ENCODE measurements at regions not wholly inside any gene's neighbourhood (a gene's known extent, or its start where the extent isn't known, plus 50 kb on each side); places are given as distances from the start of the nearest gene placed in this dataset.

DNA sequence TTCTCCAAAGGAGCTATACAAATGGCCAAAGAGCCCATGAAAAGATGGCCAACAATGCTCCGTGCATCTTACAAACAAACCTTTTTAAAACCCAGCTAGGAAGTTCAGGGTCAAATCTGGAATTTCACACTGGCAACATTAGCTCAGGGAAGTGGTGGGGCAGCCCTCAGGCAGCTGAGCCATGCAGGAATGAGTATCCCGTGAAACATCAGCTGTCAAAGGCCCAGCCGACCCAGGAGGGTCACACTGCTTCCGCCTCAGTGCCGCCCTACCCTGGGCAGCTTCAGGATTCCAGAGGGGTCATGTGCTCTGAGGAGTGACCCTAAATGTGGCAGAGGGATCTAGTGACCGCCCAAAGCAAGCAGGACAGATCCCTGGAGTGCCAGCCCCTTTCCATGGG lies 73.4 kb downstream of the LINC01488 start:
- DNase-seq (ENCODE audit: low read depth), result no peak
- in situ Hi-C loops (cut with HindIII; ENCODE audit: low sequenced_read_pairs), result no loop called here
- no peak overlapping the region for H3K4me3 ChIP-seq (ENCODE audit: low read depth, low read length)
- TF ChIP-seq, protein P1, sequence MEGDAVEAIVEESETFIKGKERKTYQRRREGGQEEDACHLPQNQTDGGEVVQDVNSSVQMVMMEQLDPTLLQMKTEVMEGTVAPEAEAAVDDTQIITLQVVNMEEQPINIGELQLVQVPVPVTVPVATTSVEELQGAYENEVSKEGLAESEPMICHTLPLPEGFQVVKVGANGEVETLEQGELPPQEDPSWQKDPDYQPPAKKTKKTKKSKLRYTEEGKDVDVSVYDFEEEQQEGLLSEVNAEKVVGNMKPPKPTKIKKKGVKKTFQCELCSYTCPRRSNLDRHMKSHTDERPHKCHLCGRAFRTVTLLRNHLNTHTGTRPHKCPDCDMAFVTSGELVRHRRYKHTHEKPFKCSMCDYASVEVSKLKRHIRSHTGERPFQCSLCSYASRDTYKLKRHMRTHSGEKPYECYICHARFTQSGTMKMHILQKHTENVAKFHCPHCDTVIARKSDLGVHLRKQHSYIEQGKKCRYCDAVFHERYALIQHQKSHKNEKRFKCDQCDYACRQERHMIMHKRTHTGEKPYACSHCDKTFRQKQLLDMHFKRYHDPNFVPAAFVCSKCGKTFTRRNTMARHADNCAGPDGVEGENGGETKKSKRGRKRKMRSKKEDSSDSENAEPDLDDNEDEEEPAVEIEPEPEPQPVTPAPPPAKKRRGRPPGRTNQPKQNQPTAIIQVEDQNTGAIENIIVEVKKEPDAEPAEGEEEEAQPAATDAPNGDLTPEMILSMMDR (IDR thresholded peaks at IDR 0.05; ENCODE audit: low read depth, low read length, missing control alignments), result no peak

DNA sequence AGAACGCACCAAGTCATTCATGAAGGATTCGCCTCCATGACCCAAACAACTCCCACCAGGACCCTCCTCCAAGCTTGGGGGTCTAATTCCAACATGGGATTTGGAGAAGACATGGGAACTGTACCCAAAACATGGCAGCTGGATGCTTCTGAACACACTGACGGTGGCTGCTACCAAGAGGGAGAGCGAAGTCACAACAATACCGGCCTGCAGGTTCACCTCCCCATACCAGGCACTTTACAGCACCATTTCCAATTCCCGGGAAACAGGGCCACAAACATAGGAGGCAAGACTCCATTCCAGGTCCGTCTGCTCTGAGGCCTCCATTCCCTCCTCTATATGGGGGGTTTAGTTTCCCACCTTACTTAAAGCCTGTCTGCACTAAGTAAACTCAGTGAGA lies 75.8 kb downstream of the LINC01488 start:
- no peak for DNase-seq (ENCODE audit: low read depth)
- TF ChIP-seq, protein P1 (IDR thresholded peaks at IDR 0.05; ENCODE audit: low read depth, low read length, missing control alignments), result no peak
- no peak overlapping the region for H3K4me3 ChIP-seq (ENCODE audit: low read depth, low read length)
- in situ Hi-C loops (cut with HindIII; ENCODE audit: low sequenced_read_pairs), result no loop called here

DNA sequence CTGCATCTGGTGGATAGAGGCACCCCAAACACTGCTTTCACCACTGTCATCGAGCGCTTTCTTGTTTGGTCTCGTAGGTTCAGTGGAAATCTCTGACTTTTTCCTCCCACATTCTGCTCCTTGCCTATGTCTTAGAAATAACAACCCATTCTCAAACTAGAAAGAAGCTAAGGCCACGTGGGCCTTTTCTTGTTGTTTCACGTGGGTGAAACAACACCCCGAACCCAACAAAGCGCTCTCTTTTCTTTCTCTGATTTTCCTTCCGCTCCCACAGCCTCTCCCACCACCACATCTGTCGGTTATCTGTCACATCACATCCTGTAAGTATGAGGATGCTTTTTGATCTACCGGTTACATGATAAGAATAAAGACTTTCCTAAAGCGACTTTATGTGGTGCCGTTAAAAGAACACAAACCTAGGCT lies 77.1 kb downstream of the LINC01488 start:
- TF ChIP-seq, protein P1 (IDR thresholded peaks at IDR 0.05; ENCODE audit: low read depth, low read length, missing control alignments), result no peak
- H3K4me3 ChIP-seq (ENCODE audit: low read depth, low read length), result no peak overlapping the region
- in situ Hi-C loops (cut with HindIII; ENCODE audit: low sequenced_read_pairs), result no loop called here
- no peak for DNase-seq (ENCODE audit: low read depth)

DNA sequence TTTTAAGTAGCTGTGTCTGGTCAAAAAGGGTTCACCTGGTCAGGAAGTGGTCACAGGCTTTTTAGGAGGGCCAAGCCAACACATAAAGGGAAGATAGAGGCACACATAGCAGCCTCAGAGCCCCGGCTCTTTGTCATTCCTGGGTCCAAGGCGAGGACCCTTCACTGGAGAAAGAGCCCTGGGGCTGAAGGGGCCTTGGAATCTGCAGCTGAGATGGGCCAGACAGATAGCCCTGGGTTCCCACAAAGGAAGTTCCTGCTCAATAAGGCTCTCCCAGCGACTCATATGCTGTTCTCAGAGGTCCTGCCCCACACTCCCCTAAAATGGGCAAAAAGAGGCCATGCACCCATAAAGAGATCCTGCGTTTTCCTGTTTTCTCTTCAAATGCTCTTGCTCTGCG lies 77.7 kb downstream of the LINC01488 start:
- DNase-seq (ENCODE audit: low read depth), result no peak
- TF ChIP-seq, protein P1 (IDR thresholded peaks at IDR 0.05; ENCODE audit: low read depth, low read length, missing control alignments), result no peak
- in situ Hi-C loops (cut with HindIII; ENCODE audit: low sequenced_read_pairs), result no loop called here
- H3K4me3 ChIP-seq (ENCODE audit: low read depth, low read length), result no peak overlapping the region

DNA sequence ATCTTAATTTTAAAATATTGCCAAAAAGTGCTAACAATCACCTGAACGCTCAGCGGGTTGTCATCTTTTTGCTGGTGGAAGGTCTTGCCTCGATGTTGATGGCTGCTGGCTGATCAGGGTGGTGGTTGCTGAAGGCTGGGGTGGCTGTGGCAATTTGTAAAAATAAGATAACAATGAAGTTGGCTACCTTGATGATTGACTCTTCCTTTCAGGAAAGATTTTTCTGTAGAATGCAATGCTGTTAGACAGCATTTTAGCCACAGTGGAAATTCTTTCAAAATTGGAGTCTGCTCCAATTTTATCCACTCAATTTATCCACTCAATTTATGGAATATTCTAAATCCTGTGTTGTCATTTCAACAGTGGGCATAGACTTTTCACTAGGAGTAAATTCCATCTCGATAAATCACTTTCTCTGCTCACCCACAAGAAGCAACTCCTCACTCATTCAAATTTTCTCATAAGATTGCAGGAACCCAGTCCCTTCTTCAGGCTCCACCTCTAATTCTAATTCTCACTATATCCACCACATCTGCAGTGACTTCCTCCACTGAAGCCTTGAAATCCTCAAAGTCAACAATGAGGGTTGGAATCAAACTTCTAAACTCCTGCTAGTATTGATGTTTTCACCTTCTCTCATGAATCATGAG lies 78.8 kb downstream of the LINC01488 start:
- no peak overlapping the region for H3K4me3 ChIP-seq (ENCODE audit: low read depth, low read length)
- in situ Hi-C loops (cut with HindIII; ENCODE audit: low sequenced_read_pairs), result no loop called here
- no peak for DNase-seq (ENCODE audit: low read depth)
- TF ChIP-seq, protein P1 (IDR thresholded peaks at IDR 0.05; ENCODE audit: low read depth, low read length, missing control alignments), result no peak

DNA sequence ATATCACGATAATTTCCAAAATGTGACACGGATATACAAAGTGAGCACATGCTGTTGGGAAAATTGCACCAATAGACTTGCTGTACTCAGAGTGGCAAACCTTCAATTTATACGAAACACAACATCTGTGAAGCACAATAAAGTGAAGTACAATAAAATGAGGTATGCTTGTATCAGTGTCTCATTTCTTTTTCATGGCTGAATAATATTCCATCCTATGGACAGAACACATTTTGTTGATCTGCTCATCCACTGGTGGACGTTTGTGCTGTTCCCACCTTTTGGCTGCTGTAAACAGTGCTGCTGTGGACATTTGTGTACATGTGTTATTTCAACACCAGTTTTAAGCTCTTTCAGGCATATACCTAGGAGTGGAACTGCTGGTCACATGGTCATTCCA lies 78.7 kb upstream of the CCND1 start:
- in situ Hi-C loops (cut with HindIII; ENCODE audit: low sequenced_read_pairs), result no loop called here

More for the DNA sequence above, 78.7 kb upstream of the CCND1 start:
- TF ChIP-seq, protein P1 (IDR thresholded peaks at IDR 0.05; ENCODE audit: low read depth, low read length, missing control alignments), result no peak
- no peak overlapping the region for H3K4me3 ChIP-seq (ENCODE audit: low read depth, low read length)
- DNase-seq (ENCODE audit: low read depth), result no peak
